Gastroesophageal sphincter (tissue), 3 donors: ENCODE measurements at regions not wholly inside any gene's neighbourhood (a gene's known extent, or its start where the extent isn't known, plus 50 kb on each side); places are given as distances from the start of the nearest gene placed in this dataset.

ENCODE experiments used
- POLR2AphosphoS5 ChIP-seq: sonication (generic); formaldehyde crosslinking; IDR thresholded peaks from one replicate; pipeline ENCODE4 v1.6.1; 2017; ENCODE audit warnings: antibody characterized with exemption
- TF ChIP-seq, protein P1 (sequence below), 4 experiments: fragments of 200-600 bp in 2 of 4; fragments of 450-650 bp in 2 of 4; sonication (generic) in 1 of 4; IDR thresholded peaks; one replicate each; pipeline ENCODE4 v1.5.1; 2017 to 2019; ENCODE audit warnings: antibody characterized with exemption in 4 of 4, mild to moderate bottlenecking in 2 of 4, moderate library complexity in 2 of 4

DNA sequence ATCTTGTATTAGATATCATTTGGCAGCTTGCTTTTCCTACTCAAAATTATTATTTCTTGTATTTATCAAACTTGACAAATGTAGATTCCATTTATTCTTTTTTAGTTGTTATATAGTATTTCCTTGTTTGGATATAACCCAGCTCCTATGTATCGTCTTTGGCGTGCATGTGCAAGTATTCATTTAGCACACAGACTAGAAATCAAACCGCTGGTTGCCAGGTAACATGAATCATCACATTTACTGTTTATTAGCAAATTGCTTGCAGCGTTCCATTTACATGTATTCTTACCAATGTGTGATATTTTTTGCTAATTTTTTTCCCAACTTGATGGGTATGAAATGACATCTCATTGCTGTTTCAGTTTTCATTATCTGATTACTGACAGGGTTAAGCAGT is 2089.7 kb upstream of the CELF4 start:
- TF ChIP-seq, protein P1, sequence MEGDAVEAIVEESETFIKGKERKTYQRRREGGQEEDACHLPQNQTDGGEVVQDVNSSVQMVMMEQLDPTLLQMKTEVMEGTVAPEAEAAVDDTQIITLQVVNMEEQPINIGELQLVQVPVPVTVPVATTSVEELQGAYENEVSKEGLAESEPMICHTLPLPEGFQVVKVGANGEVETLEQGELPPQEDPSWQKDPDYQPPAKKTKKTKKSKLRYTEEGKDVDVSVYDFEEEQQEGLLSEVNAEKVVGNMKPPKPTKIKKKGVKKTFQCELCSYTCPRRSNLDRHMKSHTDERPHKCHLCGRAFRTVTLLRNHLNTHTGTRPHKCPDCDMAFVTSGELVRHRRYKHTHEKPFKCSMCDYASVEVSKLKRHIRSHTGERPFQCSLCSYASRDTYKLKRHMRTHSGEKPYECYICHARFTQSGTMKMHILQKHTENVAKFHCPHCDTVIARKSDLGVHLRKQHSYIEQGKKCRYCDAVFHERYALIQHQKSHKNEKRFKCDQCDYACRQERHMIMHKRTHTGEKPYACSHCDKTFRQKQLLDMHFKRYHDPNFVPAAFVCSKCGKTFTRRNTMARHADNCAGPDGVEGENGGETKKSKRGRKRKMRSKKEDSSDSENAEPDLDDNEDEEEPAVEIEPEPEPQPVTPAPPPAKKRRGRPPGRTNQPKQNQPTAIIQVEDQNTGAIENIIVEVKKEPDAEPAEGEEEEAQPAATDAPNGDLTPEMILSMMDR (IDR thresholded peaks at IDR 0.05): no peak
- no peak for TF ChIP-seq POLR2AphosphoS5
